SK-N-SH treated with all-trans-retinoic acid at 6 μM for 48 hours (cell line): ENCODE measurements at regions not wholly inside any gene's neighbourhood (a gene's known extent, or its start where the extent isn't known, plus 50 kb on each side); places are given as distances from the start of the nearest gene placed in this dataset.

Experiments used
- ARNTL ChIP-seq: fragments of 450-650 bp; formaldehyde crosslinking; IDR thresholded peaks from 2 replicates; pipeline ENCODE4 v1.5.0; 2020; ENCODE audit warnings: low read depth, mild to moderate bottlenecking, moderate library complexity, borderline replicate concordance
- TOX ChIP-seq: fragments of 250-450 bp; sonication (Bioruptor Pico); IDR thresholded peaks from 2 replicates; pipeline ENCODE4 v1.8.0; 2021; ENCODE audit warnings: mild to moderate bottlenecking, moderate library complexity, borderline replicate concordance
- ZNF70 ChIP-seq: fragments of 450-650 bp; formaldehyde crosslinking; IDR thresholded peaks from 2 replicates; pipeline ENCODE4 v1.5.0; 2020; ENCODE audit warnings: mild to moderate bottlenecking, moderate library complexity
- TF ChIP-seq, protein P1 (sequence below): fragments of 250-450 bp; sonication (Bioruptor Pico); IDR thresholded peaks from 2 replicates; pipeline ENCODE4 v1.8.0; 2020; ENCODE audit warnings: mild to moderate bottlenecking, moderate library complexity, borderline replicate concordance
- TF ChIP-seq, protein P2 (sequence below): fragments of 250-450 bp; sonication (Bioruptor Pico); IDR thresholded peaks from 2 replicates; pipeline ENCODE4 v1.5.1; 2020; ENCODE audit warnings: low read depth, mild to moderate bottlenecking, moderate library complexity

DNA sequence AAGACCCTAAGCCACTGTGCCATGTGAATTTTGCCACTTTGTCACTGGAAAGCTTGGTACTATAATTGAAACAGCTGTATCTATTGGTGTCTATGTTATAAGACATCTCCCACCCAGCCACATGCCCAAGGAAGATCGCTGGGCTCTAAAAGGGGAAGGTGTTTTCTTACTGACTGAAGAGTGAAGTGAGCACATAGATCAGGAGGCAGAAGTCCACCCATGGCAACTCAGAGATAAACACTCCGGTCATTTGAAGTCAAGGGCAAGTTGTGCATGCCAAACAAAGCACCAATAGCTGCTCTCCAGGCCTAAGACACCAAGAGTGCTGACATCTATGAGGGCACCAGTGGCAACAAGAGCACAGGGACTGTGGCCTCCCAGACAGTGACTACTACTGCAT is 153.8 kb downstream of the KCTD12 start:
- TF ChIP-seq, protein P1, sequence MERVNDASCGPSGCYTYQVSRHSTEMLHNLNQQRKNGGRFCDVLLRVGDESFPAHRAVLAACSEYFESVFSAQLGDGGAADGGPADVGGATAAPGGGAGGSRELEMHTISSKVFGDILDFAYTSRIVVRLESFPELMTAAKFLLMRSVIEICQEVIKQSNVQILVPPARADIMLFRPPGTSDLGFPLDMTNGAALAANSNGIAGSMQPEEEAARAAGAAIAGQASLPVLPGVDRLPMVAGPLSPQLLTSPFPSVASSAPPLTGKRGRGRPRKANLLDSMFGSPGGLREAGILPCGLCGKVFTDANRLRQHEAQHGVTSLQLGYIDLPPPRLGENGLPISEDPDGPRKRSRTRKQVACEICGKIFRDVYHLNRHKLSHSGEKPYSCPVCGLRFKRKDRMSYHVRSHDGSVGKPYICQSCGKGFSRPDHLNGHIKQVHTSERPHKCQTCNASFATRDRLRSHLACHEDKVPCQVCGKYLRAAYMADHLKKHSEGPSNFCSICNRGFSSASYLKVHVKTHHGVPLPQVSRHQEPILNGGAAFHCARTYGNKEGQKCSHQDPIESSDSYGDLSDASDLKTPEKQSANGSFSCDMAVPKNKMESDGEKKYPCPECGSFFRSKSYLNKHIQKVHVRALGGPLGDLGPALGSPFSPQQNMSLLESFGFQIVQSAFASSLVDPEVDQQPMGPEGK (CRISPR knock-in tag), result no peak
- TF ChIP-seq ARNTL (CRISPR knock-in tag) (no peak), TOX (CRISPR knock-in tag) (no peak), ZNF70 (no peak)
- TF ChIP-seq, protein P2, sequence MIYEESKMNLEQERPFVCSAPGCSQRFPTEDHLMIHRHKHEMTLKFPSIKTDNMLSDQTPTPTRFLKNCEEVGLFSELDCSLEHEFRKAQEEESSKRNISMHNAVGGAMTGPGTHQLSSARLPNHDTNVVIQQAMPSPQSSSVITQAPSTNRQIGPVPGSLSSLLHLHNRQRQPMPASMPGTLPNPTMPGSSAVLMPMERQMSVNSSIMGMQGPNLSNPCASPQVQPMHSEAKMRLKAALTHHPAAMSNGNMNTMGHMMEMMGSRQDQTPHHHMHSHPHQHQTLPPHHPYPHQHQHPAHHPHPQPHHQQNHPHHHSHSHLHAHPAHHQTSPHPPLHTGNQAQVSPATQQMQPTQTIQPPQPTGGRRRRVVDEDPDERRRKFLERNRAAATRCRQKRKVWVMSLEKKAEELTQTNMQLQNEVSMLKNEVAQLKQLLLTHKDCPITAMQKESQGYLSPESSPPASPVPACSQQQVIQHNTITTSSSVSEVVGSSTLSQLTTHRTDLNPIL (CRISPR knock-in tag), result no peak
